ENCODE measurements at regions not wholly inside any gene's neighbourhood (a gene's known extent, or its start where the extent isn't known, plus 50 kb on each side); places are given as distances from the start of the nearest gene placed in this dataset.

- FAIRE-seq = no peak
Observed at GRCh38 chr13:67877031-67877430, 646.9 kb upstream of the PCDH9 start.

DNA sequence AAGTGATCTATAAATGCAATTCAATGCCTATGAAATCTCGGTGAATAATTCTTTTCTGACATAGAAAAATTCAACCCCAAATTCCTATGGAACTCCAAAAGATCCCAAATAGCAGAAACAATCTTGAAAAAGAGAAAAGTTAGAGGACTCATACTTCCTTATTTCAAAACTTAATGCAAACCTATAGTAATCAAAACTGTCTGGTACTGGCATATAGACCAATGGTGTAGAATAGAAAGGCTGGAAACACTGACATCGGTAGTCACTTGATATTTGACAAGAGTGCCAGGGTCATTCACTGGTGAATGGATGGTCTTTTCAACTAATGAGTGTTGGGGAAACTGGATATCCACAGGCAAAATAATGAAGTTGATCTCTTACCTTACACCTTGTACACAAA lies 637.1 kb upstream of the PCDH9 start:
- FAIRE-seq = no peak

- no peak for FAIRE-seq
Observed at GRCh38 chr13:67860315-67860714, 630.2 kb upstream of the PCDH9 start.

GRCh38 chr13:67859904-67860303 lies 629.8 kb upstream of the PCDH9 start:
- FAIRE-seq = no peak

DNA sequence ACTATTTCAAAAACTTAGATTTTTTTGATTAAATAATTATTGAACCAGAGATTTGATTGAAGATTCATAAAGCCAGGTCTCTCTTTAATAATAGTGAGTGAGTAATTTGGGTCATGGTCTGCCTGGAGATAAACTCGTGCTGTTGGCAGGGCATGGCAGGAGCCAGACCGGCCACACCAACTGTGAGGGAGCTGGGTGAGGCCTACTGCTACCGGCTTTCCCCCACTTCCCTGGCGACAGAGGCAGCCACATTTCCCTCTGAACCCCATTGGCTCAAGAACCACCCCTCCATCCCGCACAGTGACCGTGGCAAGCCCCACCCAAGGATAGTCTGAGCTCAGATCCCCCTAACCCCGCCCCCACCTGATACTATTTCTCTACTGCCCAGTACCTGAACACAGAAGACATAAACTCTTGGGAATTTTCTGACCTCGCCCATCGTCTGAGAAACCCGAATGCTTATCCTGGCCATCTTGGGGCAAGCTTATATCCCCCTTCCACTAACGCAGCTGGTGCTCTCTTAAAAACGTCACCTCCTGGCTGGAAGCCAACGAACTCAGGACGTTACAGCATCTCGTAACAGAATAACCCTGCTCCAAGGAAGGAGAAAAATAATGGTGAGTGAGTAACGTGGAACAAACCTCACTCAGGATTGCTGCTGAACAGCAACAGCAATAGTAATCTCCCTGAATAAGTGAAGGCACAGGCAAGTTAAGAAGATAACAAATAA lies 627.6 kb upstream of the PCDH9 start:
- FAIRE-seq = no peak

- no peak for FAIRE-seq
Observed at GRCh38 chr13:67856955-67857354, 626.8 kb upstream of the PCDH9 start.

- FAIRE-seq = no peak
Observed at GRCh38 chr13:67855741-67856238, 625.7 kb upstream of the PCDH9 start.

DNA sequence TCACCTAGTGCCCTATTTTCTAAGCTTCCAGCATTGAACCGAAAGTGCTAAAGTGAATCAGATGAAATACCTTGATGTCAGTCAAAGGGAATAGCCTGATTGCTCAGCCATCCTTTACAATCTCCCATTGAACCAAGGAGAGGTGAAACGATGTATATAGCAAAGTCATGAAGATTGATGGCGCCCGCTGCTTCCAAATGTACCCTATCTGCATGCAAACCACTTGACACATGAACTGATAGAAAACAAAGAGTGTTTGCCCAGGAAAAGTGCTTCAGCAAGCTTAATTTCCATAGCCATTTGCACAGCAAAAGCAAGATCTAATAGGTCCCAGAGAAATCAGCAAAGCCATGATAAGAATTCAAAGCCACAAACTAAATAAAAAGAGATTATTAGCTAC lies 624.9 kb upstream of the PCDH9 start:
- FAIRE-seq = no peak

DNA sequence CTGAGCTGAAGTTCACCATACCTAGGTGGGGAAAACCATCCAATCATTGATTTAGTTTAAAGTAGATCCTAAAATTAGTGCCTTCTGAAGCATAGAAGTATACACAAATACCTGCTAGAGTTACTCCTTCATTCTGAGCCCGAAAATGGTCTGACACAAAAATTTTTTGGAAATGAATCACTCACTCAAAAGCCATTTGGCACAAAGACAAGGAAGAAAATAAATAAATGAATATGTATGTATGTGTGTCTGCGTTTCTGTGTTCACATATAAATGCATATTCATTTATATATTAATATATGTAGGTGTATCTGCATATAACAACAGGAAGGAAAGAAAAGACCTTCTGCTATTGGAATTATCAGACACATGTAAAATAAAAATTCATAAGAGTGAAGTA lies 614.4 kb upstream of the PCDH9 start:
- FAIRE-seq = no peak

DNA sequence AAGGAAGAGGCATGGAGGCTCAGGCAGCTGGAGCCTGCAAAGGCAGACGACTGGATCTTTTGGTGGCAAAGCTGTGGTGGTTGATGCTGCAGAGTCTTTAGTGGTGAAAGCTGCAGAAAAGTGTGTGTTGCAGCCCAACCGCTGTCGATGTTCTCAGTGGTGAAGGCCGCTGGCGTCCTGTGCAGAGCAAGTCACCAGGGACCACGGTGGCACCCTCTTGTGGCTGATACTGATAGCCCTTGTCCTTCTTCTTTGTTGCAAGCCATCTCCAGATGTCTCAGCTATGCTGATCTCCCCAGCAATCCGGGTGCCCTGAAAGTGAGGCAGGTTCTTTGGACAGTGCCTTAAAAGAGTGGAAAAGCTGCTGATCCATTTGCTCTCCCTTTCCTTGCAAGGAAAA lies 610.9 kb upstream of the PCDH9 start:
- no peak for FAIRE-seq

- FAIRE-seq = no peak
Observed at GRCh38 chr13:67833564-67833963, 603.4 kb upstream of the PCDH9 start.

GRCh38 chr13:67829641-67830040 lies 599.5 kb upstream of the PCDH9 start:
- no peak for FAIRE-seq

GRCh38 chr13:67827992-67828391 lies 597.9 kb upstream of the PCDH9 start:
- no peak for FAIRE-seq

- no peak for FAIRE-seq
Observed at GRCh38 chr13:67821606-67822005, 591.5 kb upstream of the PCDH9 start.

- no peak for FAIRE-seq
Observed at GRCh38 chr13:67806796-67807195, 576.7 kb upstream of the PCDH9 start.

- no peak for FAIRE-seq
Observed at GRCh38 chr13:67803118-67803517, 573.0 kb upstream of the PCDH9 start.

DNA sequence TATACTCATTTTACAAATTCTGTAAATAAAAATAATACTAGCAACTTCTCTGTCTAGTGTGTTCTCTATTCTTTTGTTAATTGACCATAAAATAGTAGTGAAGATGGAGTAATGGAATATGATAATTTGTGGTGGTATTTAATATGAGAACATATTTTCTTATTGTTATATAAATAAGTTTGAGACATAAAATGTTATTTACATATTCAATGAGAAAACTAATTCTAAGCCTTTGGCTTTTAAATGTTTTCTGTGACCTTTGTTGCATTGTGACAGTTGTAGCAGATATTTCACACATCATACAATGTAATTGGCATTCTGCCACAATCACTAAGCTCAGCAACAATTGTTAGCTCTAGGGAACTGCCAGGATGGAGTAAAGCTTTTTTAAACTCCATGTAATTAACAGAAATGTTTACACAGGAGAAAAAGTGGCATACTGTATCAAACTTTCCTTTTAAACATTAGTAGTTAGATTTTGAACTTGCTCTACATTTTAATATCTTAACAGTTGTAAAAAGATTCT lies 562.1 kb upstream of the PCDH9 start:
- FAIRE-seq = no peak

DNA sequence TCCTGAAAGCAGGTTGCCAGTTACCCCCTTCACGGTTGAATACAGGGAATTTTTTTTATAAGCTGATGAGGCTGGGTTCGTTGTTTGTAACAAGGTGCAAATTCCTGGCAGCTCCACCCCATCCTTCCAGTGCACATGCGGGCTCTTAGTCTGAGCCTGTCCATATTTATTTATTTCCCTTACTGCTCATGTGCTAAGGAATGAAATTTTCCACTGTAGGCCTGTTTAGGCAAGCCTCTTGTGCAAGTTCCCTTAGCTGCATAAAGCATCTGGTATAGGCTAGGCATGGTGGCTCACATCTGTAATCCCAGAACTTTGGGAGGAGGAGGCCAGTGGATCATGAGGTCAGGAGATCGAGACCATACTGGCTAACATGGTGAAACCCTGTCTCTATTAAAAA lies 560.9 kb upstream of the PCDH9 start:
- no peak for FAIRE-seq

GRCh38 chr13:67776151-67776550 lies 546.0 kb upstream of the PCDH9 start:
- no peak for FAIRE-seq

DNA sequence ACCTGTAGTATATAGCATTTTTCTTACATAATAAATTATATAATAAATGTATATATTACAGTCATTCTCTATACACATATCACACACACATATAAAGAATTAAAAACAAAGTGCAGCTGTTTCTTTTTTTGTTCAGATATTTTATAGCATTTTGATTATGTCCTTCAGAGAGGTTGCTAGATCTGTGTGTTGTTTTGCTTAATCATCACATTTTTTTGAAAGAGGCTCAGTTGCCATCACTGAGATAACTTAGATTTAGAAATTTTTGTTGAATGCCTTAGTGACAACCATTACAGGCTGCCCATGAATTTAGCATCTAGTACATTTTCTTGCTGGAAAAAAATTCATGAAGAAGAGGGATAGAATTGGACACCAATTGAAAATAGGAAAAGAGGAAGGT lies 545.2 kb upstream of the PCDH9 start:
- no peak for FAIRE-seq

- no peak for FAIRE-seq
Observed at GRCh38 chr13:67772807-67773453, 542.8 kb upstream of the PCDH9 start.

GRCh38 chr13:67771106-67771505 lies 541.0 kb upstream of the PCDH9 start:
- no peak for FAIRE-seq

DNA sequence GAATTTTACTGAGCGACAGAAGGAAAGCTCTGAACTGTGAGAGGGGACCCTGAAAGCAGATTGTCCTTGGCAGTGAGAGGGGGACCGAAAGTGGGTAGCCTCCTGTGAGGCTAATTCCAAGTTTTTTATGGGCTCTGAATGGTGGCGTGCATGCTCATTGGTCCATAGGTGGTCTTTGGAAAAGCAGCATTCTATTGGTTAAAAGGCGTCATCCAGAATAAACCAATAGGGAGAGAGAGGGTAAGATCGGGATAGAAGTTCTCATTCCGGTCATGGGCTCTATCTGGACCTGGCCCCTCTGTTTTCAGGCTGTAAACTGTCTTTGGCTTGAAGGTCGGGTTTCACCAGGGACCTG lies 539.8 kb upstream of the PCDH9 start:
- no peak for FAIRE-seq
